Epithelial cell of esophagus (primary cell): ENCODE measurements at regions not wholly inside any gene's neighbourhood (a gene's known extent, or its start where the extent isn't known, plus 50 kb on each side); places are given as distances from the start of the nearest gene placed in this dataset.
"Not testable (repeated sequence)": the region's sequence is repeated elsewhere in the genome, so short reads cannot be mapped to it uniquely, and the experiment has no call there.

Source experiments
- DNase-seq: peaks from one replicate; pipeline ENCODE4 v3.0.0; 2010; ENCODE audit warnings: low read depth
- H3K4me3 ChIP-seq: 2 replicates; pipeline ENCODE4 v1.5.1; 2011; ENCODE audit warnings: mild to moderate bottlenecking, low read length, control low read depth
- CTCF ChIP-seq: IDR thresholded peaks from 2 replicates; pipeline ENCODE4 v1.5.1; 2011; ENCODE audit warnings: low read depth, mild to moderate bottlenecking, low read length, control low read depth, inconsistent platforms; ENCODE audit not compliant: insufficient read depth; ENCODE audit errors: missing control alignments

GRCh38 chr17:22695228-22695619 is 1002.9 kb downstream of the KCNJ18 start:
- no peak for DNase-seq
- no peak for TF ChIP-seq CTCF
- no peak overlapping the region for H3K4me3 ChIP-seq

GRCh38 chr17:22703204-22703603 is 1010.9 kb downstream of the KCNJ18 start:
- no peak for DNase-seq
- H3K4me3 ChIP-seq = no peak overlapping the region
- no peak for TF ChIP-seq CTCF

- DNase-seq = no peak
- H3K4me3 ChIP-seq = no peak overlapping the region
- TF ChIP-seq CTCF = no peak
Measured at GRCh38 chr17:22703786-22704441, 1011.6 kb downstream of the KCNJ18 start.

GRCh38 chr17:22704674-22705073 is 1012.4 kb downstream of the KCNJ18 start:
- TF ChIP-seq CTCF = no peak
- H3K4me3 ChIP-seq = no peak overlapping the region
- no peak for DNase-seq

GRCh38 chr17:22707626-22708025 is 1015.3 kb downstream of the KCNJ18 start:
- no peak overlapping the region for H3K4me3 ChIP-seq
- DNase-seq = no peak
- TF ChIP-seq CTCF = no peak

- TF ChIP-seq CTCF = no peak
- no peak for DNase-seq
- H3K4me3 ChIP-seq = no peak overlapping the region
Measured at GRCh38 chr17:22717211-22717610, 1024.9 kb downstream of the KCNJ18 start.

- DNase-seq = no peak
- no peak overlapping the region for H3K4me3 ChIP-seq
- no peak for TF ChIP-seq CTCF
Measured at GRCh38 chr17:22718689-22719088, 1026.4 kb downstream of the KCNJ18 start.

- H3K4me3 ChIP-seq, DNase-seq: not testable (repeated sequence)
Measured at GRCh38 chr17:22741066-22741465, 1048.7 kb downstream of the KCNJ18 start.
